Aorta (tissue), 5 donors: ENCODE measurements at regions not wholly inside any gene's neighbourhood (a gene's known extent, or its start where the extent isn't known, plus 50 kb on each side); places are given as distances from the start of the nearest gene placed in this dataset.

Source experiments
- ATAC-seq: fragments of 200-7000 bp; cut with Tn5 transposase; one replicate; pipeline ENCODE4 v1.9.1; 2022; ENCODE audit warnings: moderate library complexity; ENCODE audit not compliant: low FRiP score
- DNase-seq, 2 donors: peaks; one replicate each; pipeline ENCODE4 v3.0.0-alpha.2; 2020
- H3K27ac ChIP-seq, 2 donors: one replicate each; pipeline ENCODE4 v1.5.1; 2013; ENCODE audit warnings: low read length in 2 of 2, mild to moderate bottlenecking in 2 of 2, moderate library complexity in 2 of 2, control low read depth in 1 of 2, inconsistent platforms in 1 of 2, low read depth in 1 of 2
- H3K27me3 ChIP-seq, 2 donors: one replicate each; pipeline ENCODE4 v1.6.1; 2013; ENCODE audit warnings: control low read depth in 1 of 2, low read length in 1 of 2, mild to moderate bottlenecking in 1 of 2, moderate library complexity in 1 of 2; ENCODE audit not compliant: insufficient read depth in 2 of 2, control insufficient read depth in 1 of 2
- H3K36me3 ChIP-seq, 2 donors: one replicate each; pipeline ENCODE4 v1.6.1; 2013; ENCODE audit warnings: control low read depth in 1 of 2, low read length in 1 of 2, mild to moderate bottlenecking in 1 of 2; ENCODE audit not compliant: insufficient read depth in 2 of 2, control insufficient read depth in 1 of 2
- H3K4me1 ChIP-seq, 2 donors: one replicate each; pipeline ENCODE4 v1.6.1; 2013; ENCODE audit warnings: low read length in 2 of 2, control low read depth in 1 of 2, mild to moderate bottlenecking in 1 of 2, moderate library complexity in 1 of 2; ENCODE audit not compliant: insufficient read depth in 2 of 2, control insufficient read depth in 1 of 2
- H3K4me3 ChIP-seq, 2 donors: one replicate each; pipeline ENCODE4 v1.5.1; 2013; ENCODE audit warnings: low read length in 2 of 2, control low read depth in 1 of 2, mild to moderate bottlenecking in 1 of 2
- H3K9me3 ChIP-seq: one replicate; pipeline ENCODE4 v1.6.1; 2013; ENCODE audit warnings: mild to moderate bottlenecking, low read length; ENCODE audit not compliant: control insufficient read depth
- whole genome bisulfite sequencing, 2 donors: extraction: QIAGEN DNeasy Blood & Tissue Kit; methylation state at CpG; one replicate each; pipeline ENCODE4 v1.1.7; 2013; 5-methylcytosine and 5-hydroxymethylcytosine counted together
- intact Hi-C, 2 donors: fragments of 100-400 bp; cut with DNase I; formaldehyde crosslinking; loops; one replicate each; pipeline versions ENCODE4 v1.14.2 to v1.15.0; 2022
- donor health status: healthy with polysubstance abuse.
- donor health status: Bipolar disorder and iron deficiency.
- donor health status: DM: no; HTN: no; CAD: no.
- donor health status: DM: no; HTN: no; CAD: no.
- donor health status: DM: yes; HTN: yes; CAD: no.

DNA sequence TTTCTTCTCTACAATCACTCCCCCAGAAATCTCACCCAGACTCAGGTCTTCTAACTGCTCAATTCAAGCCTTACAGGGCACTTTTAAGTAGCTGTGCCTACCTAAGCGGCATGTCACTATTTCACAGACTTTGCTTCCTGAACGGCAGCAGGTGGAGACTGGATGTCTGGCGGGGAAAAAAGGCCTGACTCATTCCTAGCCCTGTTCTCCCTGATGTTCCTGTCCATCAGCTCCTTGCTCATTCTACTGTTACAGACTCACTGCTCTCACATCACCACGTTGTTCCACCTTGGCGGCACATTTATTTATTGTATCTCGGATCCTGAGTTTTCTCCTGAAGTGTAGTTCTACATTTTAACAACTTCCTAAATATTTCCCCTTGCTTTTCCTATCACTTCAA is 52.6 kb upstream of the ATP11B start:
- WGBS, 2 donors: 72 to 77% methylated on average over 6 of the region's 6 CpGs
- peaks cover 0 to under 1% of the 10 kb centered on the region in 2 donors for H3K4me1 ChIP-seq
- H3K4me3 ChIP-seq: no peak overlapping the region
- no peak for ATAC-seq
- H3K27me3 ChIP-seq: peaks cover 0 to 1% of the 10 kb centered on the region in 2 donors
- no peak for DNase-seq
- no peaks in the 10 kb centered on the region for H3K9me3 ChIP-seq
- no peak overlapping the region for H3K27ac ChIP-seq
- H3K36me3 ChIP-seq: no peaks in the 10 kb centered on the region
- intact Hi-C loops: no loop called here

DNA sequence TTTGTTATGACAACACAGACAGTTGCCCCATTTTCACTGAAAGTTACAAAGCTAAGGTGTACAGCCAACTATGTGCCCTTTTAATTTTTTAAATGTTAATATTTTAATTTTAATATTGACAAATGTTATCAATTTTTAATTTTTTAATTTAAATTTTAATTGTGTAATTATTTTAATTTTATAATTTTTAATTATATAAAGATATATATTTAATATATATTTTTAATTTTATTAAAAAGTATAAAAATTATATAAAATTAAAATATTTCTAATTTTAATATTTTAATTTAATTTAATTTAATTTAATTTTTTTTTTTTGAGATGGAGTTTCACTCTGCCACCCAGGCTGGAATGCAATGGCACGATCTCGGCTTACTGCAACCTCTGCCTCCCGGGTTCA is 52.1 kb upstream of the ATP11B start:
- Histone ChIP-seq H3K4me1 (no peaks in the 10 kb centered on the region), H3K9me3 (no peaks in the 10 kb centered on the region), H3K27me3 (peaks cover 0 to 1% of the 10 kb centered on the region in 2 donors), H3K4me3 (no peak overlapping the region), H3K27ac (no peak overlapping the region), H3K36me3 (no peaks in the 10 kb centered on the region)
- intact Hi-C loops: no loop called here
- DNase-seq: no peak
- no peak for ATAC-seq
- 95 to 96% methylated on average over 3 of the region's 3 CpGs for WGBS, 2 donors
